ENCODE measurements at regions not wholly inside any gene's neighbourhood (a gene's known extent, or its start where the extent isn't known, plus 50 kb on each side); places are given as distances from the start of the nearest gene placed in this dataset.

DNA sequence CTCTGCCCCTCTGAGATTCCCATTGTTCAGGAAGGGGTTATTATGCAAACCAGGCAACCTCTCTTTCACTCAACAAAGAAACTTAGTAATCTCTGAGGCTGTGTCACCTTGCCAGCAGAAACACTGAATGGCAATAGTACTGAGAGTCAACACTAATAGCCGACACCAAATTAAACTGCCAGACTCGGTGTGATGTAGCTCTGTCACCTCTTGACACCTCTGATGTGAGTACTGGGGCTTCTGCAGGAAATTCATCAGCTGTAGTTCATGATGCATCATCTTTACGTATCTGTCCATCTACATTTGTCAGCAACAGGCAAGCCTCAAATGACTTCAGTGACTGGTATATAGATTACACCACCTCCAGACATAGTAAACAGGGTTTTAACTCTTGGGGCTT, 65.0 kb upstream of the ONECUT1 start:
- TF ChIP-seq, protein P1, sequence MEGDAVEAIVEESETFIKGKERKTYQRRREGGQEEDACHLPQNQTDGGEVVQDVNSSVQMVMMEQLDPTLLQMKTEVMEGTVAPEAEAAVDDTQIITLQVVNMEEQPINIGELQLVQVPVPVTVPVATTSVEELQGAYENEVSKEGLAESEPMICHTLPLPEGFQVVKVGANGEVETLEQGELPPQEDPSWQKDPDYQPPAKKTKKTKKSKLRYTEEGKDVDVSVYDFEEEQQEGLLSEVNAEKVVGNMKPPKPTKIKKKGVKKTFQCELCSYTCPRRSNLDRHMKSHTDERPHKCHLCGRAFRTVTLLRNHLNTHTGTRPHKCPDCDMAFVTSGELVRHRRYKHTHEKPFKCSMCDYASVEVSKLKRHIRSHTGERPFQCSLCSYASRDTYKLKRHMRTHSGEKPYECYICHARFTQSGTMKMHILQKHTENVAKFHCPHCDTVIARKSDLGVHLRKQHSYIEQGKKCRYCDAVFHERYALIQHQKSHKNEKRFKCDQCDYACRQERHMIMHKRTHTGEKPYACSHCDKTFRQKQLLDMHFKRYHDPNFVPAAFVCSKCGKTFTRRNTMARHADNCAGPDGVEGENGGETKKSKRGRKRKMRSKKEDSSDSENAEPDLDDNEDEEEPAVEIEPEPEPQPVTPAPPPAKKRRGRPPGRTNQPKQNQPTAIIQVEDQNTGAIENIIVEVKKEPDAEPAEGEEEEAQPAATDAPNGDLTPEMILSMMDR (IDR thresholded peaks at IDR 0.05), result no peak
- TF ChIP-seq POLR2A (IDR thresholded peaks at IDR 0.05), result no peak
